Muscle of arm (tissue), 1 donor: ENCODE measurements at regions not wholly inside any gene's neighbourhood (a gene's known extent, or its start where the extent isn't known, plus 50 kb on each side); places are given as distances from the start of the nearest gene placed in this dataset.
"Not testable (repeated sequence)": the region's sequence is repeated elsewhere in the genome, so short reads cannot be mapped to it uniquely, and the experiment has no call there.

Experiments
- DNase-seq: peaks from one replicate; pipeline ENCODE4 v3.0.0-alpha.2; 2013

GRCh38 chr5:67941614-67942401 is 273.7 kb upstream of the PIK3R1 start:
- DNase-seq, result peak; percentile 41

GRCh38 chr5:67935908-67936566 is 279.5 kb upstream of the PIK3R1 start:
- no peak for DNase-seq

GRCh38 chr5:67934976-67935375 is 280.6 kb upstream of the PIK3R1 start:
- no peak for DNase-seq

GRCh38 chr5:67925511-67925910 is 290.0 kb upstream of the PIK3R1 start:
- DNase-seq, result no peak

GRCh38 chr5:67921004-67921601 is 294.5 kb upstream of the PIK3R1 start:
- DNase-seq, result no peak

- not testable (repeated sequence) for DNase-seq
These were observed 296.0 kb upstream of the PIK3R1 start for GRCh38 chr5:67919532-67919931.

- peak; percentile 29 for DNase-seq
These were observed 298.0 kb upstream of the PIK3R1 start for GRCh38 chr5:67917561-67917960.

- DNase-seq, result no peak
These were observed 305.0 kb upstream of the PIK3R1 start for GRCh38 chr5:67910546-67910945.

- DNase-seq, result no peak
These were observed 307.3 kb upstream of the PIK3R1 start for GRCh38 chr5:67908126-67908765.

GRCh38 chr5:67904366-67904765 is 311.2 kb upstream of the PIK3R1 start:
- DNase-seq, result no peak

- no peak for DNase-seq
These were observed 311.9 kb upstream of the PIK3R1 start for GRCh38 chr5:67903656-67904055.

GRCh38 chr5:67903121-67903520 is 312.4 kb upstream of the PIK3R1 start:
- DNase-seq, result no peak

GRCh38 chr5:67902497-67902830 is 313.1 kb upstream of the PIK3R1 start:
- no peak for DNase-seq

- no peak for DNase-seq
These were observed 313.6 kb upstream of the PIK3R1 start for GRCh38 chr5:67901814-67902496.

- peak; percentile 39 for DNase-seq
These were observed 315.0 kb upstream of the PIK3R1 start for GRCh38 chr5:67900514-67900913.

GRCh38 chr5:67897980-67898379 is 317.6 kb upstream of the PIK3R1 start:
- DNase-seq, result no peak

- no peak for DNase-seq
These were observed 318.1 kb upstream of the PIK3R1 start for GRCh38 chr5:67897431-67897830.

GRCh38 chr5:67896930-67897313 is 318.6 kb upstream of the PIK3R1 start:
- DNase-seq, result no peak

- no peak for DNase-seq
These were observed 319.1 kb upstream of the PIK3R1 start for GRCh38 chr5:67896311-67896929.

GRCh38 chr5:67889870-67890269 is 325.7 kb upstream of the PIK3R1 start:
- not testable (repeated sequence) for DNase-seq

- no peak for DNase-seq
These were observed 327.8 kb upstream of the PIK3R1 start for GRCh38 chr5:67887748-67888161.

- DNase-seq, result no peak
These were observed 328.8 kb upstream of the PIK3R1 start for GRCh38 chr5:67886761-67887160.
